ENCODE measurements at regions not wholly inside any gene's neighbourhood (a gene's known extent, or its start where the extent isn't known, plus 50 kb on each side); places are given as distances from the start of the nearest gene placed in this dataset.

DNA sequence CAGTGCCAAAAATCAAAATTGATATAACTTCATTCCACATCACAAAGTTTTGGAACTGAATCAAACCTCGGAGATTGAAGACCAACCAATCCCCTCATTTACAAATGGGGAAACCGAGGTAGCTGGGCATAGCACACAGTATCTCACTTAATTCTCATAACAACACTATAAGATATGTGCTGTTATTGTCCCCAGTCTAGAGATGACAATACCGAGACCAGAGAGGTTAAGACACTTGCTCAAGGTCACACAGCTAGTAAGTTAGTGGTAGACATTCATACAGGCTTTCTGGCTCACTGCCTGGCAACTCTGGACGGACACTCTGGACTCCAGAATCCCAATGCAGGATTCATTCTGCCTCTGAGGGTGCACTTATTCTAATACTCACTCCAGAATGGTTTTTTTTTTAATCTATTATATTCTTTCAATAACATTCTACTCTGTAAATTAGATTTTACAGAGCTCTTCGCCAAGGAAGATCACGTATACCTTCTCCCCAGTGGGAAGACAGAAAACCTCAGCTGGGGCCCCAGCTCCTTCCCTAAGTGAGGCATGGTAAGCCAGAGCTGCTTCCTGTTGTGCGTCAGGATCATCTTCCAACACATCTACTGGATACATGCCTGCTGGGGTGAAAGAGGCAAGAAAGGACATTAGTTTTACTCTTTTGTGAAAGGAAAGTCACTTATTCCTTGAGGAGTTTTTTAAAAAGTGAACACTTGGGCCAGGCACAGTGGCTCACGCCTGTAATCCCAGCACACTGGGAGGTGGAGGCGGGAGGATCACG is 128.4 kb upstream of the IGF1R start:
- TF ChIP-seq, protein P1, sequence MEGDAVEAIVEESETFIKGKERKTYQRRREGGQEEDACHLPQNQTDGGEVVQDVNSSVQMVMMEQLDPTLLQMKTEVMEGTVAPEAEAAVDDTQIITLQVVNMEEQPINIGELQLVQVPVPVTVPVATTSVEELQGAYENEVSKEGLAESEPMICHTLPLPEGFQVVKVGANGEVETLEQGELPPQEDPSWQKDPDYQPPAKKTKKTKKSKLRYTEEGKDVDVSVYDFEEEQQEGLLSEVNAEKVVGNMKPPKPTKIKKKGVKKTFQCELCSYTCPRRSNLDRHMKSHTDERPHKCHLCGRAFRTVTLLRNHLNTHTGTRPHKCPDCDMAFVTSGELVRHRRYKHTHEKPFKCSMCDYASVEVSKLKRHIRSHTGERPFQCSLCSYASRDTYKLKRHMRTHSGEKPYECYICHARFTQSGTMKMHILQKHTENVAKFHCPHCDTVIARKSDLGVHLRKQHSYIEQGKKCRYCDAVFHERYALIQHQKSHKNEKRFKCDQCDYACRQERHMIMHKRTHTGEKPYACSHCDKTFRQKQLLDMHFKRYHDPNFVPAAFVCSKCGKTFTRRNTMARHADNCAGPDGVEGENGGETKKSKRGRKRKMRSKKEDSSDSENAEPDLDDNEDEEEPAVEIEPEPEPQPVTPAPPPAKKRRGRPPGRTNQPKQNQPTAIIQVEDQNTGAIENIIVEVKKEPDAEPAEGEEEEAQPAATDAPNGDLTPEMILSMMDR (IDR thresholded peaks at IDR 0.05 in 8 of 11, conservative IDR thresholded peaks at IDR 0.05 in 3 of 11) = no peak
- no peak for TF ChIP-seq POLR2A (IDR thresholded peaks at IDR 0.05)

All from spleen (tissue), 7 donors.